ENCODE measurements at regions not wholly inside any gene's neighbourhood (a gene's known extent, or its start where the extent isn't known, plus 50 kb on each side); places are given as distances from the start of the nearest gene placed in this dataset.

GRCh38 chr9:106502930-106503329 lies 360.0 kb upstream of the ZNF462 start:
- no peak for DNase-seq
- 73 to 76% methylated on average over 3 of the region's 3 CpGs for WGBS, 2 donors
- Histone ChIP-seq H3K9me3 (no peaks in the 10 kb centered on the region), H3K4me1 (no peaks in the 10 kb centered on the region), H3K27me3 (no peaks in the 10 kb centered on the region), H3K36me3 (no peaks in the 10 kb centered on the region), H3K4me3 (replicated peaks in 1 of 3) (no peak overlapping the region), H3K27ac (no peak overlapping the region)
- intact Hi-C loops (cut with DNase I), result no loop called here
- TF ChIP-seq, protein P1, sequence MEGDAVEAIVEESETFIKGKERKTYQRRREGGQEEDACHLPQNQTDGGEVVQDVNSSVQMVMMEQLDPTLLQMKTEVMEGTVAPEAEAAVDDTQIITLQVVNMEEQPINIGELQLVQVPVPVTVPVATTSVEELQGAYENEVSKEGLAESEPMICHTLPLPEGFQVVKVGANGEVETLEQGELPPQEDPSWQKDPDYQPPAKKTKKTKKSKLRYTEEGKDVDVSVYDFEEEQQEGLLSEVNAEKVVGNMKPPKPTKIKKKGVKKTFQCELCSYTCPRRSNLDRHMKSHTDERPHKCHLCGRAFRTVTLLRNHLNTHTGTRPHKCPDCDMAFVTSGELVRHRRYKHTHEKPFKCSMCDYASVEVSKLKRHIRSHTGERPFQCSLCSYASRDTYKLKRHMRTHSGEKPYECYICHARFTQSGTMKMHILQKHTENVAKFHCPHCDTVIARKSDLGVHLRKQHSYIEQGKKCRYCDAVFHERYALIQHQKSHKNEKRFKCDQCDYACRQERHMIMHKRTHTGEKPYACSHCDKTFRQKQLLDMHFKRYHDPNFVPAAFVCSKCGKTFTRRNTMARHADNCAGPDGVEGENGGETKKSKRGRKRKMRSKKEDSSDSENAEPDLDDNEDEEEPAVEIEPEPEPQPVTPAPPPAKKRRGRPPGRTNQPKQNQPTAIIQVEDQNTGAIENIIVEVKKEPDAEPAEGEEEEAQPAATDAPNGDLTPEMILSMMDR (IDR thresholded peaks at IDR 0.05), result no peak
- no peak for TF ChIP-seq POLR2A (IDR thresholded peaks at IDR 0.05)

DNA sequence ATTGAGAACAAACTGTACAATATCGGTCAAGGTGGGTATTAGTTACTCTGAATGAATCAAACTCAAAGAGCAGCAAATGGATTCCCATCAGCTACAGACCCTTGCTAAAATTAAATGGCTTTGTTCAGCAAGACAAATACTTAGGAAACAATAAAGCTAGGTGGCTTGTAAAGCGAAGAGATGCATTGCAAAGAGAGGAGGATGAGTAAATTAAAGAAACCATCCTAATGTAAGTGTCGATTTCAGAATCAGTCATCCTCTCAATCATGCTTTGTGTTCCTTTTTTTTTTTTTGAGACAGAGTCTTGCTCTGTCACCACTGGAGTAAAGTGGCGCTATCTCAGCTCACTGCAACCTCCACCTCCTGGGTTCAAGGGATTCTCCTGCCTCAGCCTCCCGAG lies 359.2 kb upstream of the ZNF462 start:
- intact Hi-C loops (cut with DNase I), result no loop called here
- Histone ChIP-seq H3K27ac (no peak overlapping the region), H3K9me3 (no peaks in the 10 kb centered on the region), H3K36me3 (no peaks in the 10 kb centered on the region), H3K4me3 (replicated peaks in 1 of 3) (no peak overlapping the region), H3K4me1 (no peaks in the 10 kb centered on the region), H3K27me3 (no peaks in the 10 kb centered on the region)
- no peak for DNase-seq
- WGBS, 2 donors, result 95 to 97% methylated on average over 5 of the region's 5 CpGs
- TF ChIP-seq, protein P1 (IDR thresholded peaks at IDR 0.05), result no peak
- no peak for TF ChIP-seq POLR2A (IDR thresholded peaks at IDR 0.05)

GRCh38 chr9:106526716-106527204 lies 336.2 kb upstream of the ZNF462 start:
- Histone ChIP-seq H3K4me1 (no peaks in the 10 kb centered on the region), H3K27ac (no peak overlapping the region), H3K36me3 (no peaks in the 10 kb centered on the region), H3K27me3 (no peaks in the 10 kb centered on the region), H3K4me3 (replicated peaks in 1 of 3) (no peak overlapping the region), H3K9me3 (no peaks in the 10 kb centered on the region)
- DNase-seq, result no peak
- 85% methylated on average over 2 of the region's 2 CpGs for whole genome bisulfite sequencing, 2 donors
- intact Hi-C loops (cut with DNase I), result no loop called here
- TF ChIP-seq POLR2A (IDR thresholded peaks at IDR 0.05), result no peak
- TF ChIP-seq, protein P1 (IDR thresholded peaks at IDR 0.05), result no peak

DNA sequence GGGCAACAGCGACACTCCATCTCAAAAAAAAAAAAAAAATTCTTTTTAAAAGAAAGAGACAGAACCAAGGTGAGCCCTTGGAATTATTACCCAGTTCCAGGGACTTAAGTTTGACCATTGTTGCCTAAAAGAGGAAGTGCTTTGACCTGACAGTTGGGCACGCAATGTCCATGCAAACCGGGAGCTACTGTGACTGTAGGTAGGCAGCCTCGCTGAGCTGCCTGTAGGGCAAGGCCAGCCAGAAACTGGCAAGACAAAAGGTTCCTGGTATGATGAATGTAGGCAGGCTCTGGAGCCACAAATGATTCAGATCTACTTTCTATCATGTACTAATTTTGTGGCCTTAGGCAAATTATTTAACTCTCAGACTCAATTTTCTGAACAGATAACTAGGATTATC lies 334.8 kb upstream of the ZNF462 start:
- DNase-seq, result no peak

GRCh38 chr9:106529616-106530015 lies 333.4 kb upstream of the ZNF462 start:
- Histone ChIP-seq H3K36me3 (no peaks in the 10 kb centered on the region), H3K9me3 (no peaks in the 10 kb centered on the region), H3K27me3 (no peaks in the 10 kb centered on the region), H3K27ac (no peak overlapping the region), H3K4me1 (no peaks in the 10 kb centered on the region), H3K4me3 (replicated peaks in 1 of 3) (no peak overlapping the region)
- intact Hi-C loops (cut with DNase I), result no loop called here
- WGBS, 2 donors, result 95 to 97% methylated on average over 3 of the region's 3 CpGs
- no peak for DNase-seq
- TF ChIP-seq, protein P1 (IDR thresholded peaks at IDR 0.05), result no peak
- TF ChIP-seq POLR2A (IDR thresholded peaks at IDR 0.05), result no peak

More for the DNA sequence above, 334.8 kb upstream of the ZNF462 start:
- H3K27ac ChIP-seq, result no peak overlapping the region
- no peaks in the 10 kb centered on the region for H3K4me1 ChIP-seq
- intact Hi-C loops (cut with DNase I), result no loop called here
- WGBS, 2 donors, result 94 to 95% methylated on average over 4 of the region's 4 CpGs
- no peak overlapping the region for H3K4me3 ChIP-seq (replicated peaks in 1 of 3)
- TF ChIP-seq, protein P1 (IDR thresholded peaks at IDR 0.05), result no peak
- no peak for TF ChIP-seq POLR2A (IDR thresholded peaks at IDR 0.05)
- no peaks in the 10 kb centered on the region for H3K27me3 ChIP-seq
- no peaks in the 10 kb centered on the region for H3K36me3 ChIP-seq
- no peaks in the 10 kb centered on the region for H3K9me3 ChIP-seq
